Fibroblast of villous mesenchyme (primary cell): ENCODE measurements at regions not wholly inside any gene's neighbourhood (a gene's known extent, or its start where the extent isn't known, plus 50 kb on each side); places are given as distances from the start of the nearest gene placed in this dataset.

Experiments
- DNase-seq: peaks from one replicate; pipeline ENCODE4 v3.0.0-alpha.2; 2010; ENCODE audit warnings: low read depth
- H3K4me3 ChIP-seq: 2 replicates; pipeline ENCODE4 v1.5.1; 2011; ENCODE audit warnings: low read depth, mild to moderate bottlenecking, low read length
- CTCF ChIP-seq: IDR thresholded peaks from 2 replicates; pipeline ENCODE4 v1.5.1; 2012; ENCODE audit warnings: low read depth, mild to moderate bottlenecking, low read length; ENCODE audit not compliant: insufficient read depth

- no peak for DNase-seq
- H3K4me3 ChIP-seq, result no peak overlapping the region
- TF ChIP-seq CTCF, result no peak
These were observed 1158.5 kb downstream of the CDH18 start for GRCh38 chr5:18829539-18829938.

GRCh38 chr5:18850216-18850615 lies 1137.8 kb downstream of the CDH18 start:
- TF ChIP-seq CTCF, result no peak
- no peak for DNase-seq
- H3K4me3 ChIP-seq, result no peak overlapping the region

GRCh38 chr5:18872978-18873377 lies 1115.0 kb downstream of the CDH18 start:
- no peak for TF ChIP-seq CTCF
- no peak overlapping the region for H3K4me3 ChIP-seq
- no peak for DNase-seq

GRCh38 chr5:18876565-18876964 lies 1111.4 kb downstream of the CDH18 start:
- no peak overlapping the region for H3K4me3 ChIP-seq
- no peak for DNase-seq
- TF ChIP-seq CTCF, result no peak

GRCh38 chr5:18881615-18882014 lies 1106.4 kb downstream of the CDH18 start:
- H3K4me3 ChIP-seq, result no peak overlapping the region
- DNase-seq, result no peak
- no peak for TF ChIP-seq CTCF

GRCh38 chr5:18882154-18882553 lies 1105.8 kb downstream of the CDH18 start:
- no peak for DNase-seq
- no peak overlapping the region for H3K4me3 ChIP-seq
- no peak for TF ChIP-seq CTCF

GRCh38 chr5:18888821-18889220 lies 1099.2 kb downstream of the CDH18 start:
- H3K4me3 ChIP-seq, result no peak overlapping the region
- no peak for TF ChIP-seq CTCF
- no peak for DNase-seq
